Midbrain (tissue), 1 donor: ENCODE measurements at regions not wholly inside any gene's neighbourhood (a gene's known extent, or its start where the extent isn't known, plus 50 kb on each side); places are given as distances from the start of the nearest gene placed in this dataset.

ENCODE experiments used
- DNase-seq: peaks from one replicate; lab custom pipeline; 2025; lab: John Stamatoyannopoulos, UW

DNA sequence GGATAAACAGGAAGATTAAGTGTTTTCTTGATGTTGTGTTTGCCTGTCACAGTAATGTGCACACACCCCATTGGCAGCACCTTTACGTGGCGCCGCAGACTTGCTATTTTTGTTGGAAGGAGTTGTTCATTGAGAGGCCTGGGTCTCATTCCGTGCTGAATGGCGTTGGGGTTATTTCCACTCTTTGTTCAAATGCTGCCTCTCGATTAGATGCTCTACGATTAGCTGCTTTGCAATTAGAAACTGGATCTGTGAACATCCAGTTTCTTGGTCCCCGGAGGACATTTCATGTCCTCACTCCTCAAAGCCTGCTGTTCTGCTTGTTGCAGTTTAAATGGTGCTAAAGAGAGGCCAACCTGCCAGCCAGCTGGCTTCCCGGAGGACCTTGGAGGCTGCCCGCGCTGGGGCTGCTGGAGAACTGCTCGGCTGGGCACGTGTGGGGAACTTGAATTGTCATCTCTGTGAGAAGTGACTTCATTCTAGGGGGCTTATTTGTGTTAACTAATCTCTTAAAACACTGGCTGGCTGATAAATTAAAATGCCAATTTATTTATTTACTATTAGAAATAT, 117.4 kb upstream of the NABP1 start:
- DNase-seq: no peak

DNA sequence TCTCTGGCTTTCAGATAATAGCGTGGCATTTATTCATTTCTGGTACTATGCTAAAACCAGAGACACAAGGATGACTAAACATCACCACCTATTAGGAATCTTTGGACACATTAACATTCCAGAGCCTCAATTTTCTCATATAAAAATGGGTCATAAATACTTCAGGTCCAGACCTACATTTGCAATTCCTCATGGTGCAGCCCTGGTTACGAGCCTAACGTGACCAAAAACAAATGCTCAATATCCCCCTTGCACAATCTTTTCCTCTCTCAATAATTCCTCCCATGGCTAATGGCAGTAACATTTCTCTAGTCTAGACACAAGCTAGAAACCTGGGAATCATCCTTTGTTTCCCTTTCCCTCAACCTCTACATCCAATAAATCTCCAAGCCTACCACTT, 112.8 kb upstream of the NABP1 start:
- no peak for DNase-seq

DNA sequence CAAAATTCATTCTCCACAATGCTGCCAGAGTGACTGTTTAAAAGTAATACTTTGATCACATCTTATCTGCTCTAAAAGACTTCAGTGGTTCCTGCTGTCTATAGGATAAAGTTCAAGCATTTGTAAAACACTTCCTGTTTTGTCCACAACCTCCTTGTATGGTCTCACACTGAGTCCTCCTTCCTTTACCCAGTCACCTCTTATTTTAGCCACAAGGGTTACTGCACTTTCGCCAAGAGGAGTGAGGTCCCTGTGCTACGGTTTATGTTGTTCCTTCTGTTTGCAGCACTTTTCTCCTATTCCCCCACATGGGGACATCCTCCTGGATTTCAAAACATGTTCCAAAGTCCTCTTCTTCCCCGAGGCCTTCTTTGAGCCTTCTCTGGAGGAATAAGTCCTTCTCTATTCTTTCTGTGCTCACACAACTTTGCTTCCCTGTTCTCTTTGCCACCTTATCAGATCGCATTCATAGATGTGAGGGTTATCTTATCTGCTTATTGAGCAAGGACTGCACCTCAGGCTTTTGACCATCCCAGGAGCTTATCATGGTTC, 112.2 kb upstream of the NABP1 start:
- DNase-seq: no peak

DNA sequence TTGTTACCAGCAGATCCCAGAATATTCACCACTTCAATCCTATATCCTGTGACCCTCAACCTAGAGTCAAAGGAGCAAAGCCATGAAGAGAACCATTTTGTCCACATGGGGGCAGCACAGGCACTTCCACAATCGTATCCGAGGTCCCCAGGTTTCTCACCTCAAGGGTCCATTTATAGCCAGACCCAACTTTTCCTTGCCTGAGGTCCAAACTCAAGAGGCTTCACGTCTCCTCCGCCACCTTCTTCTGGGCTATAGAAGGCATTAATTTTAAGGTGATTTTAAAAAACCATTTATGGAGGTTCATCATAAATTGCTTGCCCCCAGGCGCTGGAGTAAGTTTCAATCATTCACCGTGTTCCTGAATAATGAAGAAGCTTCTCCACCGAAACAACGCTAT, 111.6 kb upstream of the NABP1 start:
- DNase-seq: peak; percentile 53

DNA sequence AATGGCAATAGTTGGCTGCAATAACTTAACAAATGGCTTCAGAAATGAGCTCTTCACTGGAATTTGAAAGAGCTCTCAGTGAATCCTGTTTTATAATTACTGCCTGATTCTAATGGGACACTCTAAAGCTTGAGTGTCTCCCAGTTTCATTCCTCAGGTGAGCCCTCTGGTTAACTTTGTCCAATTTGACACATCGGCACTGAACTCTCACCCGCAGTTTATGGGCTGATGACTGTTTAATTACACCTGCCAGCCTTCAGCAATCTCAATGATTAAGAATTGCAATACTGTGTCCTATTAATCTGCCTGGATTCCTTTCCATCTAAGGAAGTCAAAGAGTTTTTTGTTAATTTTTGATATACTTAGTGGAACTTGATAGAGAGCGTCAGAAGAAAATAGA, 110.7 kb upstream of the NABP1 start:
- DNase-seq: no peak

DNA sequence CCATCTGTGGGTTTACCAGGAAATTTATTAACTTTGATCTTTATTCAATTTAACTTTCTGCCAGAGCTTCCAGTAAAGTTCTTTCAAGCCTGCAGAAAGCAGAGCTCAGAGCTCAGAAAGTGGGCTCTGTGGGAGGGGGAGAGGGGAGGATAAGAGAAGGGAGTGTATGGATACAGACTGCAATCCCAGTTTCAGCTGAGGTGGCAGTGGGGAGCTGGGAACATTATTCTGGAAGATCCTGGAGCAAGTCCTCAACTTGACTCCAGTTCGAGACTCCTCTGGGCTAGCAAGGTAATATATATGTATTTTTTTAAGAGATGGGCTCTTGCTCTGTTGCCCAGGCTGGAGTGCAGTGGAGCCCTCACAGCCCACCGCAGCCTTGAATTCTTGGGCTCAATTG, 108.9 kb upstream of the NABP1 start:
- no peak for DNase-seq

DNA sequence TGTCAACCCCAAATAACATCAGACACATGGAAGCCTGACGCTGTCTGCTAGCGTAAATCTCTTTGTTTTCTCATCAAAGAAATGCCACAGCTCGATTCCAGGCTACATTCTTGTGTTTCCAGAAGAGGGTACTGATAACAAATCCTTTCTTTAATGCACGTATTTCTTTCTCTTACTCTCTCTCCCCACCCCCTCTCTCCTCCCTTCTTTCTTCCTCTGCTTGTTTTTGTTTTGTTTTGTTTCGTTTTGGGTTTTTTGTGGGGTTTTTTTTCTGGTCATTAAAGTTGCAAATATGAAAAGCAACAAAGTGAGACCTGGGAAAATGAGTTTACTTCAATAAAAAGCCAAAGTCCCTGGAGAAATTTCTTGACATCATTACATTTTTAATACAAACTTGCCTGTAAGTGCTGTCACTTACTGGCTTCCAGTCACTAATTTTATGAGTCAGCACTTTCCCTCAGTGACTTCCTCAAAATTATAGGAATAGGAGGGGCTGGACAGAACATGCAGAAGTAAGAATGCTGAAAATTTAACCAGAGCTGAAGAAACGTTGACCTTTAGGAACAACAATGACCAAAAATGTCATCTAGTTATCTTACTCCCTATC, 106.7 kb upstream of the NABP1 start:
- peak; percentile 12 for DNase-seq

DNA sequence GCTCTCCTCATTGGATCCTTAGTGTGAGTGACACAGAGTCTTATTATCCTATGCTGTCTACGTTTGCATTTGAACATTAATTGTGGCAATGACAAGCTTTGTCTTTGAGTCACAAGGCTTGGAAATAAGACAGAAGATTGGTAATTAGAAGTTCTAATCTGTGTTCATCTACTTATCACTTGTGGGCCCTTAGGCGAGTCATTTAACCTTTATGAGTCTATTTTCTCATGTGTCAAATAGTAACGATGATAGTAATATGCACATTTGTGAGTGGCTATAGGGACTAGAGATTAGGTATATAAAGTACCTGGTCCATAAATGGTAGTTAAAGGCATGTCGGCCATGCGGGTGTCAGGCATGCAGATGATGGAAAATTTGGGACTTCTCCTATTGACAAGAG, 105.6 kb upstream of the NABP1 start:
- no peak for DNase-seq

DNA sequence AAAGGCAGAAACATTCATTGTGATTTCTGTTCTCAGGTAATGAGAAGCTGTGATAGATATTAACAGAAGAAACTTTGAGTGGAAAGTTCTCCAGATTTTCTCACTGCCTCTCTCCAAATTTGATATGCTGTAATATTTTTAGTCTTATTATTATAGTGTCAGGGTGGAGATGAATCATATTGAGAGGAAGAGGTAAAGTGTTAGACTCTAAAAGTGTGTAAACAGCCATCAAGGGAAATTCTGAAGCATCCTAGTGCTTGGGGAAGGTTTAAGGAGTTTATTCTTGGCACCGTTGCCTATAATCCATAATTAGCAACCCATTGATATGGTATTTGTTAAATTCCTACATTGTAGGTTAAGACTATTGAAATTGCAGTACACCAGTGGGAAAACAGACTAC, 104.7 kb upstream of the NABP1 start:
- DNase-seq: no peak

DNA sequence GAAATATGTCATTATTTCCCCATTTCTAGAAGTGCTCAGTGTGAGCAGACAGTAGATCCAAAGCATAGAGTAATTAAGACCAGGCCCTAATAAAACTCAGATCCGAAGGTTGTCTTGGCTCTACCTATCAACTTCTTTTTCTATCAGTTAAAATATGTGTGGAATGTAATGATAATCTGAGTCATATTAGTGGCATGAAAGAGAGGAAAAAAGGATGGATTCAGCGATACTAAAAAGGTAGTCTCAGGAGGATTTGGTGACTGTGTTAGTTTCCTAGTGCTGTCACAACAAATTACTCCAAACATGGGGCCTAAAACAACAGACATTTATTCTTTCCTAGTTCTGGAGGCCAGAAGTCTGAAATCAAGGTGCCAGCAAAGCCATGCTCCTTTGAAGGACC, 103.7 kb upstream of the NABP1 start:
- DNase-seq: no peak

DNA sequence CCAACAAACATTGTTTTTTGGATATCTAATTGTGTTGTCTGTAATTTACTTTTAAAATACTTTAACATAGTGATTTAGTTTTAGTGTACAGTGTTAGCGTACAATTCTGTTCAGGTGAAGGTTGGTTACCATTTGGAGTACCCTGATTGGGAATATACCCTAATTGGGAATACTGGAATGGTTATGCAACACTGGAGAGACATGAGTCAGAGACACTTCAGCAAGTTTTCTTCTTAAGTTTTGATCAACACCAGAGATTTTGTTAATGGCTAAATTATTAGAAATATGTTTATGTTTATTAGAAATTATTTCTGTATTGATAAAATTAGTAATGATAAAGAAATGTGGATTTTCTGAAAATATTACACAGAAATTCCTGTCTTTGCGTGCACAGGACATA, 100.3 kb upstream of the NABP1 start:
- DNase-seq: no peak

DNA sequence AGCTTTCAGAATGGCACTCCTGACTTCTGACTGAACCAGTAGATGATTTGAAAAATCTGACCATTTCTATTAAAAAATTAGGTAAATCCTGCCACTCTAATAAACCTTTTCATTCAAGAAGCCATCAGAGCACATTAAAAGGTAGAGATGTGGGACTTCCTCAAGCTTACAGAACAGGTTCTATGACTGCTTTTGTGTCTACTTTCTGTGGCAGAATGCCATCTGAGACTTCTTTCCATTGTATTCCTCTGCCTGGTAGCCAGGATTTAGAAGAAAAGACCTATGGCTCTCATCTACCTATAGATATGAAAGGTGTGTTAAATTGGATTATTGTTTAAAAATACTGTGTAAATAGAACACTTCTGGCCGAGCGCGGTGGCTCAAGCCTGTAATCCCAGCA, 99.9 kb upstream of the NABP1 start:
- no peak for DNase-seq

DNA sequence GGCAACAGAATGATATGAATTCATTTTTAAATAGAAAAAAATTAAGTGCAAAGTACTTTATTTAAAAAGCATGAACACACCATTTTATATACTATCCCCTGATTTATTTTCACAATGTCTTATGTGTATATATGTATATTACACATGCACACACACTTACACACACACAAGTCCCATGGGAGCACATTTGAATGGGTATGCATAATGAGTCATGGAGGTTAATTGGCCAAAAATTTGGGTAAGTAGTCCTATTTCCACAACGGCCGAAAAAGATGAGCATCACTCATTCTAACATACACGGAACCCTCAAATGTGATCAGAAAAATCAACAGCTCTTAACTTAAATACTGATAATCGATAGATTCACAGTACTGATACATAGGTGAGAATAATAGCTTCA, 97.4 kb upstream of the NABP1 start:
- no peak for DNase-seq

DNA sequence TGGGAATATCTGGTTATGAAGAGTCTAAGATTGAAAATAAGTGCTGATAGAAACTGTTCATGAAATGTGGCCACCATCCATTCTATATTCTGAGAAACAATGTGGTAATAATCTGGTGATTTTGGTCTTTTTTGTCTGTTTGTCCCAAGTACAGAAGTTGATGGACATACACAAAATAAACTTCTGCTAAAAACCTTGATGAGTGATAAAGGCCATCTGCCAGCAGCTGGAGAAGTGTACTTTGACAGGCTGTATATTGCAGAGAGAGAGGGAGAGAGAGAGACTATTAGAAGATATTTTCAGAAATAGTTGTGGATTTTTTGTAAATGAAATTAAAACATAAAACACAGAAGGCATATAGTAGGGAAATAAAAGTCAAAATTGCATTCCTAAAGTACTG, 96.9 kb upstream of the NABP1 start:
- DNase-seq: no peak

DNA sequence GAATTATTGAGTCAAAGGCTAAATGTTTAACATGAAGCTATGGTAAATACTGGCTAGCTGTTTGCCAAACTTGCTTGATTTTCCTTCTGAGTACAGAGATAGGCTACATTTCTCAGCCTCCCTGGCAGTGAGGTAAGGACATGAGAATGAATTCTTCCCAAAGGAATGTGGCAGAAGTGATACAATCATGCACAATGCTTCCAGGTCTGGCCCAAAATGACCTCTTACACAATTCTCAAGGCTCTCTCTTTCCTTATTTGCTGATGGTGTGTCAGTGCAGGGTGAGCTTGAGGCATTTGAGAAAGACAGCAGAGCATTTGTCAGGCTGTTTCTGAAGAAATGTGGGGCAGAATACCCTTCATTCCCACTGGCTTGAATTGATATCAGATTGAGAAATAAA, 95.6 kb upstream of the NABP1 start:
- no peak for DNase-seq

DNA sequence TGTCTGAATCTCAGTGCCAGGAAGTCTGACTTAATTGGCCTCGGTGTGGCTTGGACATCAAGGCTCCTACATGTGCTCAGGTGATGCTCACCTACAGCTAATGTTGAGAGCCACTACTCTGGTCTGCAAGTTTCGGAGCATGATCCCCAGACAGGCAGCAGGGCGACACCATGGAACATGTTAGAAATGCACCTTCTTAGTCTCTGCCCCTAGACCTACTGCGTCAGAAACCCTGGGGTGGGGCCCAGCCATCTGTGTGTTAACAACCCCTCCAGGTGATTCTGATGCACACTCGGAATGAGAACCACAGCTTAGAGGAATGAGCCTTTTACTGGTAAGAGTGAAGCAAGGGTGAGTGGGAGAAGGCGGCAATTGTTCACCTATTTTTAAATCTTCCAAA, 86.9 kb upstream of the NABP1 start:
- DNase-seq: no peak

DNA sequence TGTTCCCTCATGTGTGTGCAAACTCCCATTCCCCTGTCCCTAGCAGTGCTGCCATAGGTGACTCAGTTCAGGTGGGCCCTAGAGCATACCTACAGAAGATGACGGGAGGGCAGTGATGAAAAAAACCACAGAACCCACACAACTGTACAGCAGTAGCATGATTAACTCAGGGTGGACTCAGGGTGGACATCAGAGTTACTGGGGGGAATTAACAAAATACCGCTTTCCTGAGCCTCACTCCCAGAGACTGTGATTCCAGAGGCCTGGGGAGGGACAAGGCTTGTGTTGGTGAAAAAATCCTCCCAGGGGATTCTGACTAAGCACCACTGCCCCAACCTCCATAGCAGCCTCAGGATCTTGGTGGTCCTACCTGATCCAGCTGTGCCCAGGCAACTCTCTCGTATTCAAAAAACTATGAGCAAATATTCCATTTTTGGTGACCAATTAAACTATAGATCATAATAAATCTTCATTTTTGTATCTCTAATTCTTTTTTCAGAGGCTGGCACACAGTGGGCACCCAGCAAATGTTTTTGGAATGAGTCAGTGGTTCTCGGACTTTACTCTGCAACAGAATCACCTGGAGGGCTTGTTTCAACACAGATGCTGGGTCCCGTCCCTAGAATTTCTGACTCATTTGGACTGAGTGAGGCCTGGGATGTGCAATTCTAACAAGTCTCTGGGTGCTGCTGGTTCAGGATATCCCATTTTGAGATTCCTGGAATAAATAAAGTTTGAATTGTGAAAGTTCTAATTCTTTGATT, 84.1 kb upstream of the NABP1 start:
- DNase-seq: no peak

DNA sequence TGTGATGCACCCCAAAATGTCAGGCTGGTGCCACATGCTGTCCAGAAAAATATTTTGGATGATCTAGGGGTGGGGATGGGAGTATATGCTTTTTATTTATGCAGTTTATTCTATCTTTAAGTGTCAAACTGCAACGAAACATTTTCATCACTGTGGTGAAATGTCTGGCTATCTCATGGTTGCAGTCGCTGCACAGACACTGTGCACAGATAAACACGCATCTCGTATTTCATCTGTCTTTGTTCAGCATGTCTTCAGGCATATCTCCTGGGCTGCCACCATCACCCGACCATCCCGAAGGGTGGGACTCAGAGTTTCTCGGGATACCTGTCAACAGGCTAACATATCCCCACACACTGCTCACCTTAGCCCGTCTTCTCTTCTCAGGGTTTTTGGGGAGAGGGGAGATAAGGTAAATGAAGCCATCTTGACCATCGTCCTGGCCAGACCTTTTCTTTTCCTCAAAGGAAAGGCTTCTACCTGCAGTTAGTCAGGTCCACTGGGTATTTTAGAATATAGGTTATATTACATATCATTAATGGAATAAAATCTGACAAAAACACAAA, 80.7 kb upstream of the NABP1 start:
- DNase-seq: no peak

DNA sequence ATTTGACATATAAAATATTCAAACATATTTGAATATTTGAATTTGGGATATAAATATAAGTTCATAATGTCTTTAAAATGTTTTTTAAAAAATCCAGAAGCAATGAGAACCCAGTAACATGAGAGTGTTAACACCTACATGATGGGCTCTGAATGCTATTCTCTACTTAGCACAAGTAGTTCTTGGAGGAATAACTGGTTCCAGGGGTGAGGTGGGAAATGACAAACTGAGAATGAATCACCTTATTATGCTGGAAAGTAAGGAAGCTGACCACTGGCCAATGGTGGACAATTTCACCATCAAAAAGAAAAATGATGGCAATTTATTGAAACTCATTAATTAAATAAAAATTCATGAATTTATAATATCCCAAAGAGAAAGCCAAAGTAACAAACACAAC, 79.6 kb upstream of the NABP1 start:
- DNase-seq: no peak

DNA sequence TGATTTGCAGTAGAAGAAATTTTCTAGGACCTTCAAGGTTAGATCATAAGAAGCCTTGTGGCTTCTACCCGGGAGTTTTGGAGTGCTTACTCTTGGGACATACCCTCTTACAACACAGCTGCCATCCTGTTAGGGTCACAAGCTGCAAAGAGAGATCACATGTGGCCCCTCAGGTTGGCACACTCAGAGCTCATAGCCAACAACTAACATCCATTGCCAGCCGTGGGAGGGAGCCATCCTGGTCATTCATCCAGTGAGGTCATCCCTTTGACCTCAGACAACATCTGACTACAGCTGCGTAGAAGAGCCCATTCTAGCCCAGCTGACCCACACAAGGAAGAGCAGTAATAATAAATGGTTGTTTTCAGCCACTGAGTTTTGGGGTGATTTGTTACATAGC, 76.9 kb upstream of the NABP1 start:
- DNase-seq: no peak

DNA sequence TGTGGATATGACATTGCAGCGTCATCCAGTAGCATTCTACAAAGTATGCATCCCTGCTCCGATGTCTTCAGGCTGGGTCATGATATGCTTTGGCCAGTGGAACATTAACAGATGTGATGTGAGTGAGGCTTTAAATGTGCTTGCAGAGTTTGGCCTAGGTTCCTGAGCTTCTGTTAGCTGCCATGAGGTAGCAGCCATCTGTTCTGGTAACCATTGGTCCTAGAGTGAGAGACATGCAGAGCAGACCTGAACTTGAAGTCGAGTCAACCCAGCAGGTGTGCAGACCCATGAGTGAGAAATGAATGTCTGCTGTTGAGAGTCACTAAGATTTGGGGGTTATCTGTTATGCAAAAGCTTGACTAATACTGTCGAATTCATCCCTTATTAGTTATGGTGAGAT, 73.8 kb upstream of the NABP1 start:
- no peak for DNase-seq

DNA sequence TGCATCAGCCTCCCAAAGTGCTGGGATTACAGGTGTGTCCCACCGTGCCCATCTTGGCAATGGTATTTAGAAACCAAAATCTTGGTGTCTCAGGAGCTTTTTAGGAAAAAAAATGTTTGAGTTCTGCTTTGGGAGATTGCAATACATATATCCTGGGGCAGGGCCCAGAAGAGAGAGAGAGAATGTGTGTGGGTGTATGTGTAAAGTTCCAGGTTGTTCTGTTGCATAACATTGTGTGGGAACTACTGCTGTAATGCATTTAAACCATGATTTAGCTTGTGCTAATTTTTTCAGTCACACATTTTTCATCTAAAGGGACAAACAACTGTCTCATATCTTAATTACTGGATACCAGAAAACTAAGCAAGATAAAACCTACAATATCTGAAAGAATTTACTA, 70.8 kb upstream of the NABP1 start:
- no peak for DNase-seq

DNA sequence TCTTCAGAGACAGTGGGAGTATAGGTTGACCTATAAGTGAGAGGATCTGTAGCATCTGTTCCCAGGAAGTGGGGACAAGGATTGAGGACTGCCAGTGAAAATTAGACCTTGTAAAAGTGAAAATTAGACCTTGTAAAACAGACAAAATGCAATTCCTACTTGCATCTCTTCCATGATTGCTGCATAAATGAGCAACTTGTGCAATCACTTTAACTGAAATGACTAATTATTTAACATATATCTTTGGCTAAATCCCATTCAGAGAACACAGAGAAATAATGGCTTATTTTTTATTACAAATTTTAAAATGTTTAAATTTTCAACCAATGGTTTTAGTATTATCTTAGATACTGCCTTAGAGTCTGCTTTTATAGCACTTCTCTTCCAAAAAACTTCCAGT, 67.2 kb upstream of the NABP1 start:
- no peak for DNase-seq
